OCI-LY3 (cell line): ENCODE measurements at regions not wholly inside any gene's neighbourhood (a gene's known extent, or its start where the extent isn't known, plus 50 kb on each side); places are given as distances from the start of the nearest gene placed in this dataset.

Source experiments
- EZH2phosphoT487 ChIP-seq: fragments of 200-600 bp; shearing (Covaris generic); IDR thresholded peaks from 2 replicates; pipeline ENCODE4 v1.6.1; 2018; ENCODE audit warnings: antibody characterized with exemption, mixed run types, low read depth
- TF ChIP-seq, protein P1 (sequence below): fragments of 200-600, 300-600 bp; sonication (generic); IDR thresholded peaks from 2 replicates; pipeline ENCODE4 v1.5.1; 2014; ENCODE audit warnings: antibody characterized with exemption, low read length, low read depth

- TF ChIP-seq, protein P1, sequence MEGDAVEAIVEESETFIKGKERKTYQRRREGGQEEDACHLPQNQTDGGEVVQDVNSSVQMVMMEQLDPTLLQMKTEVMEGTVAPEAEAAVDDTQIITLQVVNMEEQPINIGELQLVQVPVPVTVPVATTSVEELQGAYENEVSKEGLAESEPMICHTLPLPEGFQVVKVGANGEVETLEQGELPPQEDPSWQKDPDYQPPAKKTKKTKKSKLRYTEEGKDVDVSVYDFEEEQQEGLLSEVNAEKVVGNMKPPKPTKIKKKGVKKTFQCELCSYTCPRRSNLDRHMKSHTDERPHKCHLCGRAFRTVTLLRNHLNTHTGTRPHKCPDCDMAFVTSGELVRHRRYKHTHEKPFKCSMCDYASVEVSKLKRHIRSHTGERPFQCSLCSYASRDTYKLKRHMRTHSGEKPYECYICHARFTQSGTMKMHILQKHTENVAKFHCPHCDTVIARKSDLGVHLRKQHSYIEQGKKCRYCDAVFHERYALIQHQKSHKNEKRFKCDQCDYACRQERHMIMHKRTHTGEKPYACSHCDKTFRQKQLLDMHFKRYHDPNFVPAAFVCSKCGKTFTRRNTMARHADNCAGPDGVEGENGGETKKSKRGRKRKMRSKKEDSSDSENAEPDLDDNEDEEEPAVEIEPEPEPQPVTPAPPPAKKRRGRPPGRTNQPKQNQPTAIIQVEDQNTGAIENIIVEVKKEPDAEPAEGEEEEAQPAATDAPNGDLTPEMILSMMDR = no peak
- no peak for TF ChIP-seq EZH2phosphoT487
These were observed 146.6 kb downstream of the AASDH start for GRCh38 chr4:56240554-56241174.
